Vagina (tissue), 2 donors: ENCODE measurements at regions not wholly inside any gene's neighbourhood (a gene's known extent, or its start where the extent isn't known, plus 50 kb on each side); places are given as distances from the start of the nearest gene placed in this dataset.
"Not testable (repeated sequence)": the region's sequence is repeated elsewhere in the genome, so short reads cannot be mapped to it uniquely, and the experiment has no call there.

Experiments
- DNase-seq, 2 donors: peaks; one replicate each; pipeline ENCODE4 v3.0.0-alpha.2; 2017; ENCODE audit errors: extremely low spot score in 2 of 2
- H3K27ac ChIP-seq: fragments of 200-600 bp; sonication (generic); one replicate; pipeline ENCODE4 v1.5.1; 2019
- H3K27me3 ChIP-seq: fragments of 200-600 bp; sonication (generic); one replicate; pipeline ENCODE4 v1.5.1; 2019
- H3K36me3 ChIP-seq, 2 donors: fragments of 200-600 bp; sonication (generic); one replicate each; pipeline ENCODE4 v1.5.1; 2017 to 2019
- H3K4me1 ChIP-seq: fragments of 200-600 bp; sonication (generic); one replicate; pipeline ENCODE4 v1.5.1; 2019
- H3K4me3 ChIP-seq, 2 donors: fragments of 200-600 bp; sonication (generic); 1 replicate in 1 of 2; 2 replicates in 1 of 2; pipeline ENCODE4 v1.5.1; 2016 to 2019
- H3K9me3 ChIP-seq: fragments of 200-600 bp; sonication (generic); one replicate; pipeline ENCODE4 v1.5.1; 2019
- POLR2A ChIP-seq, 2 donors: fragments of 450-650 bp; IDR thresholded peaks; one replicate each; pipeline ENCODE4 v1.6.1; 2017; ENCODE audit warnings: antibody characterized with exemption in 2 of 2, mild to moderate bottlenecking in 2 of 2, moderate library complexity in 2 of 2
- POLR2AphosphoS5 ChIP-seq, 2 donors: sonication (generic); formaldehyde crosslinking; IDR thresholded peaks; one replicate each; pipeline ENCODE4 v1.9.0; 2017; ENCODE audit warnings: antibody characterized with exemption in 2 of 2, mild to moderate bottlenecking in 2 of 2, low read depth in 1 of 2; ENCODE audit not compliant: insufficient read depth in 1 of 2
- intact Hi-C: fragments of 100-400 bp; cut with DNase I; formaldehyde crosslinking; loops from one replicate; pipeline ENCODE4 v1.15.1; 2023
- TF ChIP-seq, protein P1 (sequence below), 3 experiments: fragments of 450-650 bp in 2 of 3; fragments of 200-600 bp in 1 of 3; sonication (generic) in 1 of 3; IDR thresholded peaks; one replicate each; pipeline ENCODE4 v1.5.1; 2017 to 2019; ENCODE audit warnings: antibody characterized with exemption in 3 of 3, mild to moderate bottlenecking in 2 of 3, moderate library complexity in 2 of 3

DNA sequence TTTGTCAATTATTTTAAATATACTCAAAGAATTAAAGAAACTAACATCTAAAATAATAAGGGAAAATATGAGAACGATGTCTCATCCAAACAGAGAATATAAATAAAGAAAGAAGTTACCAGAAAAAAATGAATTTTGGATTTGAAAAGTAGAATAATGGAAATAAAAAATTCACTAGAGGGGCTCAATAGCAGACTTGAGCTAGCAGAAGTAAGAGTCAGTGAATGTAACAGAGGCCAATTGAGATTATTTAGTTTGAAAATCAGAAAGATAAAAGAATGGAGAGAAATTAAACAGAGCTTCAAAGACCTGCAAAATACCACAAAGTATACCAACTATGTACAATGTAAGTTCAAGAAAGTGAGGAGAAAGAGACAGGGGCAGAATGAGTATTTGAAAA, 333.6 kb downstream of the GPD2 start:
- no peaks in the 10 kb centered on the region for H3K4me1 ChIP-seq
- TF ChIP-seq POLR2A (IDR thresholded peaks at IDR 0.05) (no peak), POLR2AphosphoS5 (IDR thresholded peaks at IDR 0.05; ENCODE audit: insufficient read depth in 1 of 2, low read depth in 1 of 2) (no peak)
- TF ChIP-seq, protein P1, sequence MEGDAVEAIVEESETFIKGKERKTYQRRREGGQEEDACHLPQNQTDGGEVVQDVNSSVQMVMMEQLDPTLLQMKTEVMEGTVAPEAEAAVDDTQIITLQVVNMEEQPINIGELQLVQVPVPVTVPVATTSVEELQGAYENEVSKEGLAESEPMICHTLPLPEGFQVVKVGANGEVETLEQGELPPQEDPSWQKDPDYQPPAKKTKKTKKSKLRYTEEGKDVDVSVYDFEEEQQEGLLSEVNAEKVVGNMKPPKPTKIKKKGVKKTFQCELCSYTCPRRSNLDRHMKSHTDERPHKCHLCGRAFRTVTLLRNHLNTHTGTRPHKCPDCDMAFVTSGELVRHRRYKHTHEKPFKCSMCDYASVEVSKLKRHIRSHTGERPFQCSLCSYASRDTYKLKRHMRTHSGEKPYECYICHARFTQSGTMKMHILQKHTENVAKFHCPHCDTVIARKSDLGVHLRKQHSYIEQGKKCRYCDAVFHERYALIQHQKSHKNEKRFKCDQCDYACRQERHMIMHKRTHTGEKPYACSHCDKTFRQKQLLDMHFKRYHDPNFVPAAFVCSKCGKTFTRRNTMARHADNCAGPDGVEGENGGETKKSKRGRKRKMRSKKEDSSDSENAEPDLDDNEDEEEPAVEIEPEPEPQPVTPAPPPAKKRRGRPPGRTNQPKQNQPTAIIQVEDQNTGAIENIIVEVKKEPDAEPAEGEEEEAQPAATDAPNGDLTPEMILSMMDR (IDR thresholded peaks at IDR 0.05), result no peak
- no peaks in the 10 kb centered on the region for H3K27me3 ChIP-seq
- no peak overlapping the region for H3K4me3 ChIP-seq
- intact Hi-C loops, result no loop called here
- DNase-seq, result no peak
- H3K9me3 ChIP-seq, result no peaks in the 10 kb centered on the region
- H3K27ac ChIP-seq, result no peak overlapping the region
- no peaks in the 10 kb centered on the region for H3K36me3 ChIP-seq

DNA sequence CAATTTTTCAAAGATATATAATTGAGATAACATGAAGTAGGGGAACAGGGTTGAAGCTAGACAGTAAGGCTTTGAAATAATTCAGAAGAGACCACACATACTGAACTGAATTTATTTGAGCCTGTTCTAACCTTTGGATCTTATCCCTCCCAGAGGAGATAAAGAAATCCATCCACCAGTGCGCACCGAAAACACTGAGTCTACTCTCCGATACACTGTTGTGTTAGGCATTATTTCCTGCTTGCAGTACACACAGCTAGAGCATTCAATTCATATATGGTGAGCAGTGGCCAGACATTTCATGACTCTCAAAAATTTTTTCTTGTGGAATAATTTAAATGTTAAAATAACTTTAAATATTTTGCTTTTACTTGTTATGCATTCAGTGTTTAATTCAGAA, 342.7 kb downstream of the GPD2 start:
- H3K4me3 ChIP-seq, result no peak overlapping the region
- H3K9me3 ChIP-seq, result no peaks in the 10 kb centered on the region
- no peaks in the 10 kb centered on the region for H3K36me3 ChIP-seq
- no peaks in the 10 kb centered on the region for H3K4me1 ChIP-seq
- intact Hi-C loops, result no loop called here
- no peak for DNase-seq
- no peak overlapping the region for H3K27ac ChIP-seq
- TF ChIP-seq POLR2AphosphoS5 (IDR thresholded peaks at IDR 0.05; ENCODE audit: insufficient read depth in 1 of 2, low read depth in 1 of 2) (no peak), POLR2A (IDR thresholded peaks at IDR 0.05) (no peak)
- TF ChIP-seq, protein P1 (IDR thresholded peaks at IDR 0.05), result no peak
- no peaks in the 10 kb centered on the region for H3K27me3 ChIP-seq

DNA sequence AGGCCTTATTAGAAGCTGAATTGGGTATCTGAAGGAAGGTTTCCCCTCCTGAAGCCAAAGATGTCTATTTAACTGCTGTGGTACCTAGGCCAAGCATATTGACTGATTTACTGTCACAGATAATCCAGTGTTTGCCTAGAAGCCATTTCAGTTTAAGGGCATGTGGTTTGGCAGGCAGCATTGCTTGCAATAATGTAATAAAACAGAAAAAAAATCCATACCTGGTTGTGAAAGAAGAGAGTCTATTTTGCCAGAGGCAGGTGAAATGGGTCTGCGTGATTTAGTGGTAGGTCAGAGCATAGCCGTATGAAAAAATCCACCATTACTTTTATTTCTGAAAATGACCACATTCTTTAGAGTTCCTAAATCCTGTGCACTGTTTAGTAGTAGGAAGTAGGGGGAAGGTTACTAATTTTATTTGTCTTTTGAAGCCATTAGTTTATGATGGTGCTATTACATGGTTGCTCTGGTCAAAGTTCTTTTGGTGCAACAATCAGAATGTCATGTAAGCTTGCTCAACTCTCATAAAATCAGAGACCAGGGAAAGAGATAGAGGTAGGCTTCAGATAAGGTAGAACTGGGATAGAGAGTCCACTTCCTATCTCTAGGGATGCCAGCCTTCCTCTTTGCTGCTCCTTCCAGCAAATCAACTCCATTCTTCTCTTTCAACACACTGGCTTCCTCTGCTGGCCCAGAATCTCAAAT, 343.4 kb downstream of the GPD2 start:
- intact Hi-C loops, result no loop called here
- no peak for DNase-seq
- TF ChIP-seq POLR2A (IDR thresholded peaks at IDR 0.05), result no peak
- TF ChIP-seq, protein P1 (IDR thresholded peaks at IDR 0.05), result no peak
- no peak for TF ChIP-seq POLR2AphosphoS5 (IDR thresholded peaks at IDR 0.05; ENCODE audit: insufficient read depth in 1 of 2, low read depth in 1 of 2)

DNA sequence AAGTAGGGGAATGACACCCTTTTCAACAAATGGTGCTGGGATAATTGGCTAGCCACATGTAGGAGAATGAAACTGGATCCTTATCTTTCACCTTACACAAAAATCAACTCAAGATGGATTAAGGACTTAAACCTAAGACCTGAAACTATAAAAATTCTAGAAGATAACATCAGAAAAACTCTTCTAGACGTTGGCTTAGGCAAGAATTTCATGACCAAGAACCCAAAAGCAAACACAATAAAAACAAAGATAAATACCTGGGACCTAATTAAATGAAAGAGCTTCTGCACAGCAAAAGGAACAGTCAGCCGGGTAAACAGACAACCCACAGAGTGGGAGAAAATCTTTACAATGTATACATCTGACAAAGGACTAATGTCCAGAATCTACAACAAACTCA, 345.5 kb downstream of the GPD2 start:
- DNase-seq, intact Hi-C loops, H3K27me3 ChIP-seq, H3K27ac ChIP-seq, H3K36me3 ChIP-seq, H3K4me1 ChIP-seq, H3K9me3 ChIP-seq, H3K4me3 ChIP-seq: not testable (repeated sequence)

More for the DNA sequence above, 343.4 kb downstream of the GPD2 start:
- Histone ChIP-seq H3K4me3 (no peak overlapping the region), H3K27me3 (no peaks in the 10 kb centered on the region), H3K9me3 (no peaks in the 10 kb centered on the region), H3K27ac (no peak overlapping the region), H3K4me1 (no peaks in the 10 kb centered on the region), H3K36me3 (no peaks in the 10 kb centered on the region)

DNA sequence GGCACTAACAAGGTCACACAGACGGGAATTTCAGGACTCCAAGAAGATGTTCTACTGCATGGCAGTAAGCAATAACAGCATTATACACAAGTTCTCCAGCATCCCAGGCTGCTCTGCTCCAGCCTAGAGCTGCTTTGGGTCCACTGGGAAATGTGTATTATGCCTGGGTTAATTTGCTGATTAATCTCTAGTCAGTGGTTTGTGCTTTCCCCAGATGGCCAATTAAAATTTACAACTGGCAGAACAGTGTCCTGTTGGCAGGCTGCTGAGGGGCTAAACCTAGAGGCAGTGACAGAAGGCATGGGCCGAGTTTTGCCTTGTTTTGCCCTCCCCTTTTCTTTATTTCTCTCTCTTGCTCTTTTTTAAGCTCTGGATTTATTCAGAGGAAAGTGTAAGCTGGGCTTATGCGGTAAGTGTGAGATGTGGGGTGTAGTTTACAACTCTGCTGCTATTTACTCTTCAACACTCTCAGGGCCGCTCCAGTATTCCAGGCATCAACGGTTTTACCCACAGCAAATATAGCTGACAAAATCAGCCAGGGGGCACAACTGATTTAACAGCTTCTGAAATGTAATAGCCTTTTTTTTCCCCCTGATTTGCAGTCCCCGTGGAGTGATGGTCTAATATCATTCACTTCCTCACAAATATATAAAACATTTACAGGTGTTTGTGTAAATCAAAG, 348.0 kb downstream of the GPD2 start:
- Histone ChIP-seq H3K27me3 (no peaks in the 10 kb centered on the region), H3K9me3 (no peaks in the 10 kb centered on the region), H3K4me1 (no peaks in the 10 kb centered on the region), H3K4me3 (no peak overlapping the region), H3K36me3 (no peaks in the 10 kb centered on the region), H3K27ac (no peak overlapping the region)
- intact Hi-C loops, result no loop called here
- DNase-seq, result no peak
- TF ChIP-seq, protein P1 (IDR thresholded peaks at IDR 0.05), result no peak
- TF ChIP-seq POLR2AphosphoS5 (IDR thresholded peaks at IDR 0.05; ENCODE audit: insufficient read depth in 1 of 2, low read depth in 1 of 2), result no peak
- no peak for TF ChIP-seq POLR2A (IDR thresholded peaks at IDR 0.05)
